ENCODE measurements at regions not wholly inside any gene's neighbourhood (a gene's known extent, or its start where the extent isn't known, plus 50 kb on each side); places are given as distances from the start of the nearest gene placed in this dataset.

DNA sequence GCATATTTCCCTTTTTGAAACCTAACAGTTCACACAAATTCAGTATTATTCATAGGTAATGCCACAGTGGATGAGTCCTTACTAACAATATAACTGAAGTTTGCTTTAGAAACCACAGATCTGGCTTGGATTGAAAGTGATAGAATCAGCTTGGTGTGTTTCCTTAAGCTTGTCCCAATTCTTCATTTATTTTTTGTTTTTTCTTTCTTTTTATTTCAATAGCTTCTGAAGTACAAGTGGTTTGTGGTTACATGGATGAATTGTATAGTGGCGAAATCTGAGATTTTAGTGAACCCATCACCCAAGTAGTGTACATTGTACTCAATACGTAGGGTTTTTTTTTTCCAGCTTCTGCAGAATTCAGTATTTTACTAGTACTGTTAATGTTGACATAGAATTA, 518.2 kb upstream of the SEMA3D start:
- no peak overlapping the region for H3K27ac ChIP-seq (ENCODE audit: low read depth, low read length)
- no peak overlapping the region for H3K4me3 ChIP-seq (ENCODE audit: low read length)
- H3K4me1 ChIP-seq (ENCODE audit: control insufficient read depth, low read length), result no peaks in the 10 kb centered on the region
- no peaks in the 10 kb centered on the region for H3K9me3 ChIP-seq (ENCODE audit: control insufficient read depth, insufficient read depth, low read length)
- no peak for TF ChIP-seq EZH2phosphoT487 (IDR thresholded peaks at IDR 0.05; ENCODE audit: borderline replicate concordance, low read length)
- TF ChIP-seq, protein P1, sequence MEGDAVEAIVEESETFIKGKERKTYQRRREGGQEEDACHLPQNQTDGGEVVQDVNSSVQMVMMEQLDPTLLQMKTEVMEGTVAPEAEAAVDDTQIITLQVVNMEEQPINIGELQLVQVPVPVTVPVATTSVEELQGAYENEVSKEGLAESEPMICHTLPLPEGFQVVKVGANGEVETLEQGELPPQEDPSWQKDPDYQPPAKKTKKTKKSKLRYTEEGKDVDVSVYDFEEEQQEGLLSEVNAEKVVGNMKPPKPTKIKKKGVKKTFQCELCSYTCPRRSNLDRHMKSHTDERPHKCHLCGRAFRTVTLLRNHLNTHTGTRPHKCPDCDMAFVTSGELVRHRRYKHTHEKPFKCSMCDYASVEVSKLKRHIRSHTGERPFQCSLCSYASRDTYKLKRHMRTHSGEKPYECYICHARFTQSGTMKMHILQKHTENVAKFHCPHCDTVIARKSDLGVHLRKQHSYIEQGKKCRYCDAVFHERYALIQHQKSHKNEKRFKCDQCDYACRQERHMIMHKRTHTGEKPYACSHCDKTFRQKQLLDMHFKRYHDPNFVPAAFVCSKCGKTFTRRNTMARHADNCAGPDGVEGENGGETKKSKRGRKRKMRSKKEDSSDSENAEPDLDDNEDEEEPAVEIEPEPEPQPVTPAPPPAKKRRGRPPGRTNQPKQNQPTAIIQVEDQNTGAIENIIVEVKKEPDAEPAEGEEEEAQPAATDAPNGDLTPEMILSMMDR (IDR thresholded peaks at IDR 0.05; ENCODE audit: low read depth, low read length, poor library complexity, severe bottlenecking), result no peak
- no peaks in the 10 kb centered on the region for H4K20me1 ChIP-seq (ENCODE audit: control insufficient read depth, insufficient read depth, low read depth, low read length)
- H3K79me2 ChIP-seq (ENCODE audit: control insufficient read depth, low read length), result no peaks in the 10 kb centered on the region
- H3F3A ChIP-seq (ENCODE audit: control insufficient read depth, insufficient read depth), result no peaks in the 10 kb centered on the region
- no peaks in the 10 kb centered on the region for H3K36me3 ChIP-seq (ENCODE audit: control insufficient read depth, low read length)
- no peak overlapping the region for H3K4me2 ChIP-seq (ENCODE audit: low read length)
- H3K27me3 ChIP-seq (ENCODE audit: control insufficient read depth, low read length), result no peaks in the 10 kb centered on the region
- no peaks in the 10 kb centered on the region for H3K9me2 ChIP-seq (replicated peaks; ENCODE audit: control insufficient read depth, low read length)

DNA sequence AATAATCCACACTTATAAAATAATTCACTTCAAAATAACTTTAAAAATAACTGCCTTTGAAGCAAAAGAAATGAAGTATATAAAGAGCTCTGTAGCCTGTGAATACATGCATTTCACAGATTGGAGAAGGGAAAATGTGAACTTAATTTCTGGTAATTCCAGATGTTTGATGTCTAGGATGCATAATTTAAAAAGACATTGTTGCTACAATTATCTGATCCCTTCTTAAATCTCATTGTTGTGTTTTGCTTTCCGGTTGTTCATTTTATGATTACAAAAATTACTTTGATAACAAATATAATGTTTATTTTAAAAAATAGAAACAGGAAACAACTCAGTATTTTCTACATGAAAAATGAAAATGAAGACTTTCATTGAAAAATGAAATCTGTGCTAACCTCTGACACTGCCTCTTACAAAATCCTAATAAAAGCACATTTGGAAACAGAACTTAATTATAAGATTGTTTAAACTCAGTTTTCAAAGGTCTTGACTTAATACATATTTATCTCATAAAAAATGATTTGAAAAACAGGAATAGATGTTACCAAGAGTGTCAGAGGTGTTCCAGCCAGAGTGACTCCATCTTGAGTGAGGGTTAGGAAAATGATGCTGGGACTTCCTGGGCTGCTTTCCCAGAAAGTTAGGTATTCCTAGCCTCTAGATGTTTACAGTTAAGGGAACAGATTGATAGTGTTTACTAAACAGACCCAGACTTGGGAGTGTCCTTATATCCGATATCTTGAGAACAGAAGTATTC, 516.6 kb upstream of the SEMA3D start:
- Histone ChIP-seq H4K20me1 (ENCODE audit: control insufficient read depth, insufficient read depth, low read depth, low read length) (no peaks in the 10 kb centered on the region), H3K4me1 (ENCODE audit: control insufficient read depth, low read length) (no peaks in the 10 kb centered on the region), H3K9me2 (replicated peaks; ENCODE audit: control insufficient read depth, low read length) (no peaks in the 10 kb centered on the region), H3K4me2 (ENCODE audit: low read length) (no peak overlapping the region), H3F3A (ENCODE audit: control insufficient read depth, insufficient read depth) (no peaks in the 10 kb centered on the region), H3K4me3 (ENCODE audit: low read length) (no peak overlapping the region), H3K9me3 (ENCODE audit: control insufficient read depth, insufficient read depth, low read length) (no peaks in the 10 kb centered on the region), H3K27ac (ENCODE audit: low read depth, low read length) (no peak overlapping the region), H3K27me3 (ENCODE audit: control insufficient read depth, low read length) (no peaks in the 10 kb centered on the region), H3K79me2 (ENCODE audit: control insufficient read depth, low read length) (no peaks in the 10 kb centered on the region), H3K36me3 (ENCODE audit: control insufficient read depth, low read length) (no peaks in the 10 kb centered on the region)
- no peak for TF ChIP-seq EZH2phosphoT487 (IDR thresholded peaks at IDR 0.05; ENCODE audit: borderline replicate concordance, low read length)
- TF ChIP-seq, protein P1 (IDR thresholded peaks at IDR 0.05; ENCODE audit: low read depth, low read length, poor library complexity, severe bottlenecking), result no peak

DNA sequence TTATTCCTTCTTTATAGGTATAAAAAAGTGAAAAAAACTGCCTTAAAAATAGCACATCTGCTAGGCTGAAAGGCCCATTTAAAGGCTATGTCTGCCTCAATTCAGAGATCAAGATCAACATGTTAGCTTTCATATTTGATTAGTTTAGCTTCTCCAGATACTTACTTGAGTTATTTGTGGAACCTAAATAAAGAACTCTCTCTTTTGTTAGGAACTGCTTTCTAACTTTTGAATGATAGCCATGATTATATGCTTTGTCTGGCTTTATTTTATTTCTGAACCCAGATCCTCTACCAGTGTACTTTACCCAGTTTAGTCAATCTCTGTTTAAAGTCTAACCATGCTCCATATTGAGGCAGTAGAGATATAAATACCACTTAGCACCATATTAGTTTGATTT, 515.5 kb upstream of the SEMA3D start:
- H3K4me2 ChIP-seq (ENCODE audit: low read length), result no peak overlapping the region
- no peak for TF ChIP-seq EZH2phosphoT487 (IDR thresholded peaks at IDR 0.05; ENCODE audit: borderline replicate concordance, low read length)
- TF ChIP-seq, protein P1 (IDR thresholded peaks at IDR 0.05; ENCODE audit: low read depth, low read length, poor library complexity, severe bottlenecking), result no peak
- no peaks in the 10 kb centered on the region for H3K36me3 ChIP-seq (ENCODE audit: control insufficient read depth, low read length)

More for the DNA sequence above, 515.5 kb upstream of the SEMA3D start:
- no peaks in the 10 kb centered on the region for H3K4me1 ChIP-seq (ENCODE audit: control insufficient read depth, low read length)
- H4K20me1 ChIP-seq (ENCODE audit: control insufficient read depth, insufficient read depth, low read depth, low read length), result no peaks in the 10 kb centered on the region
- no peak overlapping the region for H3K4me3 ChIP-seq (ENCODE audit: low read length)
- H3F3A ChIP-seq (ENCODE audit: control insufficient read depth, insufficient read depth), result no peaks in the 10 kb centered on the region
- no peaks in the 10 kb centered on the region for H3K9me3 ChIP-seq (ENCODE audit: control insufficient read depth, insufficient read depth, low read length)
- H3K27ac ChIP-seq (ENCODE audit: low read depth, low read length), result no peak overlapping the region
- H3K9me2 ChIP-seq (replicated peaks; ENCODE audit: control insufficient read depth, low read length), result no peaks in the 10 kb centered on the region
- H3K79me2 ChIP-seq (ENCODE audit: control insufficient read depth, low read length), result no peaks in the 10 kb centered on the region
- no peaks in the 10 kb centered on the region for H3K27me3 ChIP-seq (ENCODE audit: control insufficient read depth, low read length)
